ENCODE measurements at regions not wholly inside any gene's neighbourhood (a gene's known extent, or its start where the extent isn't known, plus 50 kb on each side); places are given as distances from the start of the nearest gene placed in this dataset.
"Not testable (repeated sequence)": the region's sequence is repeated elsewhere in the genome, so short reads cannot be mapped to it uniquely, and the experiment has no call there.

- Histone ChIP-seq H3K9me2 (ENCODE audit: insufficient read depth, low read length) (no peaks in the 10 kb centered on the region), H3K4me2 (ENCODE audit: low read length) (no peak overlapping the region), H2AFZ (ENCODE audit: low read length) (no peak overlapping the region), H3K9me3 (ENCODE audit: low read length) (no peaks in the 10 kb centered on the region), H3K79me2 (ENCODE audit: insufficient read depth, low read depth, low read length) (no peaks in the 10 kb centered on the region), H3K4me3 (ENCODE audit: low read depth, low read length, poor library complexity, severe bottlenecking) (no peak overlapping the region), H3K27ac (ENCODE audit: low read depth, low read length, poor library complexity, severe bottlenecking) (no peak overlapping the region), H3K36me3 (ENCODE audit: insufficient read depth, low read length) (no peaks in the 10 kb centered on the region), H3K4me1 (ENCODE audit: insufficient read depth, low read length, poor library complexity, severe bottlenecking) (peaks cover 7% of the 10 kb centered on the region), H4K20me1 (ENCODE audit: insufficient read depth, low read length) (no peaks in the 10 kb centered on the region)
- DNase-seq (ENCODE audit: low spot score) = no peak
- ChIA-PET POLR2A (no interaction called here), CTCF (ENCODE audit: unreplicated experiment) (no interaction called here)
- TF ChIP-seq EZH2phosphoT487 (IDR thresholded peaks at IDR 0.05; ENCODE audit: borderline replicate concordance, low read depth, low read length) = no peak
- TF ChIP-seq CTCF (conservative IDR thresholded peaks at IDR 0.05; ENCODE audit: low read length) = no peak
- intact Hi-C loops (cut with micrococcal nuclease; ENCODE audit: unreplicated experiment) = no loop called here
- BruUV-seq (replicated peaks) = no TSS peak
These were observed 82.4 kb downstream of the GADD45G start for GRCh38 chr9:89687188-89687587.

- POLR2A ChIA-PET = interaction anchor here (0.5 to 1.1 kb wide), 2 partner anchors 10 to 472 kb away, joined by 3 to 4 read pairs; no protein-coding TSS in a partner anchor
- no peak for DNase-seq (ENCODE audit: low spot score)
These were observed 83.0 kb downstream of the GADD45G start for GRCh38 chr9:89687848-89688247.

GRCh38 chr9:89689321-89689720, 84.5 kb downstream of the GADD45G start:
- intact Hi-C loops (cut with micrococcal nuclease; ENCODE audit: unreplicated experiment); H3K4me2 ChIP-seq (ENCODE audit: low read length); H3K36me3 ChIP-seq (ENCODE audit: insufficient read depth, low read length); CTCF ChIA-PET (ENCODE audit: unreplicated experiment); H3K27ac ChIP-seq (ENCODE audit: low read depth, low read length, poor library complexity, severe bottlenecking); H4K20me1 ChIP-seq (ENCODE audit: insufficient read depth, low read length); H3K9me3 ChIP-seq (ENCODE audit: low read length); BruUV-seq (replicated peaks); H3K9me2 ChIP-seq (ENCODE audit: insufficient read depth, low read length); H3K79me2 ChIP-seq (ENCODE audit: insufficient read depth, low read depth, low read length); H3K4me1 ChIP-seq (ENCODE audit: insufficient read depth, low read length, poor library complexity, severe bottlenecking); H2AFZ ChIP-seq (ENCODE audit: low read length); DNase-seq (ENCODE audit: low spot score); H3K4me3 ChIP-seq (ENCODE audit: low read depth, low read length, poor library complexity, severe bottlenecking); POLR2A ChIA-PET: not testable (repeated sequence)

More at GRCh38 chr9:89687848-89688247, 83.0 kb downstream of the GADD45G start:
- H3K9me2 ChIP-seq (ENCODE audit: insufficient read depth, low read length) = no peaks in the 10 kb centered on the region
- no peak overlapping the region for H3K27ac ChIP-seq (ENCODE audit: low read depth, low read length, poor library complexity, severe bottlenecking)
- H3K4me1 ChIP-seq (ENCODE audit: insufficient read depth, low read length, poor library complexity, severe bottlenecking) = peaks cover 7% of the 10 kb centered on the region
- H3K79me2 ChIP-seq (ENCODE audit: insufficient read depth, low read depth, low read length) = no peaks in the 10 kb centered on the region
- no peak for TF ChIP-seq CTCF (conservative IDR thresholded peaks at IDR 0.05; ENCODE audit: low read length)
- TF ChIP-seq EZH2phosphoT487 (IDR thresholded peaks at IDR 0.05; ENCODE audit: borderline replicate concordance, low read depth, low read length) = no peak
- no peaks in the 10 kb centered on the region for H3K36me3 ChIP-seq (ENCODE audit: insufficient read depth, low read length)
- H4K20me1 ChIP-seq (ENCODE audit: insufficient read depth, low read length) = no peaks in the 10 kb centered on the region
- intact Hi-C loops (cut with micrococcal nuclease; ENCODE audit: unreplicated experiment) = no loop called here
- H3K4me3 ChIP-seq (ENCODE audit: low read depth, low read length, poor library complexity, severe bottlenecking) = no peak overlapping the region
- no peaks in the 10 kb centered on the region for H3K9me3 ChIP-seq (ENCODE audit: low read length)
- BruUV-seq (replicated peaks) = no TSS peak
- CTCF ChIA-PET (ENCODE audit: unreplicated experiment) = no interaction called here
- no peak overlapping the region for H3K4me2 ChIP-seq (ENCODE audit: low read length)
- no peak overlapping the region for H2AFZ ChIP-seq (ENCODE audit: low read length)

Data from OCI-LY7 (cell line).